A549 (cell line): ENCODE measurements at regions not wholly inside any gene's neighbourhood (a gene's known extent, or its start where the extent isn't known, plus 50 kb on each side); places are given as distances from the start of the nearest gene placed in this dataset.

Source experiments
- ATAC-seq, 2 experiments: fragments of 200-7000 bp in 1 of 2; fragments of >200 bp in 1 of 2; cut with Nextera tagmentation in 1 of 2; cut with Tn5 transposase in 1 of 2; 3 replicates each; pipeline versions ENCODE4 v1.8.0 to v1.9.1; 2018 to 2020; ENCODE audit warnings: mild to moderate bottlenecking in 1 of 2, moderate library complexity in 1 of 2
- CTCF ChIA-PET: fragments of 300-600 bp; sonication (Branson Sonifier 250); formaldehyde crosslinking; extraction: SDS; loops from one replicate; lab custom pipeline; 2021; ENCODE audit warnings: antibody characterized with exemption, inconsistent platforms; lab: Yijun Ruan, JAX
- POLR2A ChIA-PET: fragments of 350-600 bp; formaldehyde crosslinking; extraction: SDS; loops from one replicate; lab custom pipeline; 2021; ENCODE audit warnings: antibody characterized with exemption, inconsistent platforms; lab: Yijun Ruan, JAX
- DNase-seq, 2 experiments: peaks; one replicate each; pipeline versions ENCODE4 v3.0.0 to v3.0.0-alpha.2; 2011 to 2016; ENCODE audit warnings: low read depth in 1 of 2, low spot score in 1 of 2
- FAIRE-seq: peaks from 2 replicates; lab custom pipeline; 2011; peaks lifted over from hg19 to GRCh38; lab: Jason Lieb, UNC
- H3K27ac ChIP-seq, 2 experiments: fragments of >200 bp; sonication (Bioruptor Twin); formaldehyde crosslinking; 3 replicates each; pipeline ENCODE4 v1.5.1; 2016 to 2017
- H3K4me1 ChIP-seq: fragments of >200 bp; sonication (Bioruptor Twin); formaldehyde crosslinking; 3 replicates; pipeline ENCODE4 v1.6.1; 2016
- H3K4me2 ChIP-seq: fragments of >200 bp; sonication (Bioruptor Twin); formaldehyde crosslinking; 3 replicates; pipeline ENCODE4 v1.6.1; 2016
- H3K4me3 ChIP-seq: fragments of >200 bp; sonication (Bioruptor Twin); formaldehyde crosslinking; 3 replicates; pipeline ENCODE4 v1.5.1; 2016
- H3K9me3 ChIP-seq: fragments of >200 bp; sonication (Bioruptor Twin); formaldehyde crosslinking; 3 replicates; pipeline ENCODE4 v1.6.1; 2016
- BCL3 ChIP-seq: fragments of >200 bp; sonication (Bioruptor Twin); formaldehyde crosslinking; IDR thresholded peaks from 3 replicates; pipeline ENCODE4 v1.6.1; 2016
- CBX2 ChIP-seq: fragments of 200-600 bp; sonication (generic); IDR thresholded peaks from 2 replicates; pipeline ENCODE4 v1.6.1; 2016; ENCODE audit warnings: low read depth, mild to moderate bottlenecking, borderline replicate concordance
- CBX8 ChIP-seq: fragments of 200-600 bp; sonication (generic); IDR thresholded peaks from 2 replicates; pipeline ENCODE4 v1.6.1; 2016
- CHD4 ChIP-seq: fragments of 200-600 bp; sonication (generic); IDR thresholded peaks from 2 replicates; pipeline ENCODE4 v1.6.1; 2016; ENCODE audit warnings: antibody characterized with exemption, mild to moderate bottlenecking, borderline replicate concordance
- ESRRA ChIP-seq: fragments of 150-350 bp; IDR thresholded peaks from 2 replicates; pipeline ENCODE4 v1.6.1; 2014; ENCODE audit warnings: mild to moderate bottlenecking, low read length, borderline replicate concordance
- FOXS1 ChIP-seq: fragments of 250-450 bp; sonication (Bioruptor Pico); IDR thresholded peaks from 2 replicates; pipeline ENCODE4 v1.5.0; 2020; ENCODE audit warnings: mild to moderate bottlenecking, moderate library complexity
- HDAC2 ChIP-seq: fragments of 200-600 bp; sonication (generic); IDR thresholded peaks from 2 replicates; pipeline ENCODE4 v1.6.1; 2016
- JUNB ChIP-seq: fragments of >200 bp; sonication (Bioruptor Twin); formaldehyde crosslinking; IDR thresholded peaks from 2 replicates; pipeline ENCODE4 v1.6.1; 2016
- MAFK ChIP-seq: fragments of 450-650 bp; IDR thresholded peaks from 2 replicates; pipeline ENCODE4 v1.6.1; 2014; ENCODE audit not compliant: partially characterized antibody
- MAZ ChIP-seq: fragments of 150-350 bp; IDR thresholded peaks from 2 replicates; pipeline ENCODE4 v1.6.1; 2014; ENCODE audit warnings: antibody characterized with exemption, low read depth, low read length, borderline replicate concordance
- NR3C1 ChIP-seq: fragments of >200 bp; sonication (Bioruptor Twin); formaldehyde crosslinking; IDR thresholded peaks from 3 replicates; pipeline ENCODE4 v1.6.1; 2017
- RARB ChIP-seq: fragments of 250-450 bp; sonication (Bioruptor Pico); IDR thresholded peaks from 2 replicates; pipeline ENCODE4 v1.8.0; 2021; ENCODE audit warnings: mild to moderate bottlenecking, moderate library complexity
- REST ChIP-seq: fragments of 200-600 bp; sonication (generic); IDR thresholded peaks from 2 replicates; pipeline ENCODE4 v1.6.1; 2016; ENCODE audit warnings: antibody characterized with exemption, mild to moderate bottlenecking, moderate library complexity
- RFX5 ChIP-seq: fragments of 450-650 bp; IDR thresholded peaks from 2 replicates; pipeline ENCODE4 v1.7.1; 2014; ENCODE audit warnings: antibody characterized with exemption, mild to moderate bottlenecking, moderate library complexity
- SMC3 ChIP-seq: fragments of >200 bp; sonication (Bioruptor Twin); formaldehyde crosslinking; IDR thresholded peaks from 3 replicates; pipeline ENCODE4 v1.6.1; 2018; ENCODE audit warnings: inconsistent platforms
- TP53 ChIP-seq: fragments of 250-450 bp; sonication (Bioruptor Pico); IDR thresholded peaks from 2 replicates; pipeline ENCODE4 v1.5.0; 2021; ENCODE audit warnings: mild to moderate bottlenecking, moderate library complexity
- USF2 ChIP-seq: fragments of 450-650 bp; IDR thresholded peaks from 2 replicates; pipeline ENCODE4 v1.6.1; 2014; ENCODE audit warnings: antibody characterized with exemption
- ZC3H11A ChIP-seq: fragments of 450-650 bp; IDR thresholded peaks from 2 replicates; pipeline ENCODE4 v1.6.1; 2014; ENCODE audit warnings: antibody characterized with exemption, mild to moderate bottlenecking
- WGBS: methylation state at CpG from one replicate; pipeline ENCODE4 v1.1.6; 2017; ENCODE audit errors: missing lambda C conversion rate; 5-methylcytosine and 5-hydroxymethylcytosine counted together

- WGBS, result 7% methylated on average over 3 of the region's 14 CpGs
- no peak for DNase-seq
- no peak for FAIRE-seq
- peaks cover under 1% of the 10 kb centered on the region; the same call in 2 of the 3 replicates for H3K9me3 ChIP-seq
- no peak for TF ChIP-seq REST
- TF ChIP-seq RFX5, result no peak
- TF ChIP-seq SMC3, result no peak
- TF ChIP-seq FOXS1, result no peak
- TF ChIP-seq ESRRA, result no peak
- no peak for TF ChIP-seq TP53 (CRISPR knock-in tag)
- no peak for TF ChIP-seq MAZ
- TF ChIP-seq, all 56 proteins: peak for 0
- ChIA-PET CTCF (no interaction called here), POLR2A (no interaction called here)
- Histone ChIP-seq H3K27ac (no peak overlapping the region), H3K4me3 (no peak overlapping the region), H3K4me2 (no peak overlapping the region), H3K4me1 (no peaks in the 10 kb centered on the region)
- ATAC-seq, result no peak
These were observed 51.4 kb upstream of the ZNF716 start for GRCh38 chr7:57398548-57398947.

- TF ChIP-seq CBX2 (no peak), SMC3 (no peak), HDAC2 (no peak), JUNB (no peak), TP53 (CRISPR knock-in tag) (no peak), CBX8 (no peak), BCL3 (no peak), CHD4 (no peak), REST (no peak), NR3C1 (no peak), ZC3H11A (no peak), MAFK (no peak), RARB (no peak), USF2 (no peak)
- no peak overlapping the region for H3K4me2 ChIP-seq
- H3K27ac ChIP-seq, result no peak overlapping the region
- H3K4me1 ChIP-seq, result no peaks in the 10 kb centered on the region
- DNase-seq (no peak), FAIRE-seq (no peak), ATAC-seq (no peak)
- WGBS, result 5% methylated on average over 4 of the region's 6 CpGs
- POLR2A ChIA-PET, result no interaction called here
- H3K4me3 ChIP-seq, result no peak overlapping the region
- no peaks in the 10 kb centered on the region; the same call in 1 of the 3 replicates for H3K9me3 ChIP-seq
- CTCF ChIA-PET, result no interaction called here
These were observed 50.6 kb upstream of the ZNF716 start for GRCh38 chr7:57399251-57399940.
